ENCODE measurements at regions not wholly inside any gene's neighbourhood (a gene's known extent, or its start where the extent isn't known, plus 50 kb on each side); places are given as distances from the start of the nearest gene placed in this dataset.

DNA sequence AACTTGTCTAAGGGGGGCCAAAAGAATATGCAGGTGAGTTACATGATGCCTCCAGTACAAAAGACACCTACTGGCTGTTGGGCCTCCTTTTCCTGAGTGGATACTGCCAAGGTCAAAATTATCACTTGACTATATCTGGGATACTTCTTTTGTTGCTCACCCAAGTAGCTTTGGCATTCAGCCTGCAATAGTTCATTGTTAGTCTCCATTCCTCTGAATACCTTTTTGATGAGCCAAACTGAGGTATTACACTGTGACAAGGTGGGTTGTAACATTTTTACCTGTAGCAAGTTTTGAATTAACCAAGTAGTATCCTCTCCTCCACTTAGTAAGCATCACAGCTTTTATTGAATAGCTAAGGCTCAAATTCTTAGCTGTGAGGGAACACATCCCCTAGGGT lies 408.0 kb downstream of the LRRIQ3 start:
- no peak for TF ChIP-seq EZH2 (IDR thresholded peaks at IDR 0.05; ENCODE audit: borderline replicate concordance, insufficient read depth, low read depth, low read length, poor library complexity, severe bottlenecking)
- TF ChIP-seq, protein P1, sequence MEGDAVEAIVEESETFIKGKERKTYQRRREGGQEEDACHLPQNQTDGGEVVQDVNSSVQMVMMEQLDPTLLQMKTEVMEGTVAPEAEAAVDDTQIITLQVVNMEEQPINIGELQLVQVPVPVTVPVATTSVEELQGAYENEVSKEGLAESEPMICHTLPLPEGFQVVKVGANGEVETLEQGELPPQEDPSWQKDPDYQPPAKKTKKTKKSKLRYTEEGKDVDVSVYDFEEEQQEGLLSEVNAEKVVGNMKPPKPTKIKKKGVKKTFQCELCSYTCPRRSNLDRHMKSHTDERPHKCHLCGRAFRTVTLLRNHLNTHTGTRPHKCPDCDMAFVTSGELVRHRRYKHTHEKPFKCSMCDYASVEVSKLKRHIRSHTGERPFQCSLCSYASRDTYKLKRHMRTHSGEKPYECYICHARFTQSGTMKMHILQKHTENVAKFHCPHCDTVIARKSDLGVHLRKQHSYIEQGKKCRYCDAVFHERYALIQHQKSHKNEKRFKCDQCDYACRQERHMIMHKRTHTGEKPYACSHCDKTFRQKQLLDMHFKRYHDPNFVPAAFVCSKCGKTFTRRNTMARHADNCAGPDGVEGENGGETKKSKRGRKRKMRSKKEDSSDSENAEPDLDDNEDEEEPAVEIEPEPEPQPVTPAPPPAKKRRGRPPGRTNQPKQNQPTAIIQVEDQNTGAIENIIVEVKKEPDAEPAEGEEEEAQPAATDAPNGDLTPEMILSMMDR (IDR thresholded peaks at IDR 0.05): no peak

Data from B cell (primary cell).